HG03571 (cell line): ENCODE measurements at regions not wholly inside any gene's neighbourhood (a gene's known extent, or its start where the extent isn't known, plus 50 kb on each side); places are given as distances from the start of the nearest gene placed in this dataset.

Experiments
- ATAC-seq: cut with Tn5 transposase; IDR thresholded peaks from one replicate; pipeline ENCODE4 v1.9.1; 2021; ENCODE audit not compliant: unreplicated experiment

DNA sequence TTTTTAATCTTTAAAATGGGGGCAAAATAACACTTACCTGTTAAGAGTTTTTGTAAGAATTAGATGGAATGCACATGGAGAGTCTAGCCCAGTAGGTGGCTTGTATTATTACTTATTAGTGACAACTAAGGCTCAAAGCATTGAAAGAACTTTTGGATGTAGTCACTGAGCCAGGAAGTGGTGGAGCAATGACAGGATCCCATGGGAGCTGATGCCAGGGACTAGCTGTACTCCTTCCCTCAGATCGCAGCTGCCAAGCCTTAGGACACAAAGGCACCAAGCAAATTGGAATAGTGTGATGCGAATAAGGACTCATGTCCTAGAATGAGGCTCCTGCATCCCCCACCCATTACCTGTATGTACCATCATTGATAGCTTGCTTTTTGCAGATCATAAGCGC lies 370.4 kb upstream of the RGMA start:
- no peak for ATAC-seq

DNA sequence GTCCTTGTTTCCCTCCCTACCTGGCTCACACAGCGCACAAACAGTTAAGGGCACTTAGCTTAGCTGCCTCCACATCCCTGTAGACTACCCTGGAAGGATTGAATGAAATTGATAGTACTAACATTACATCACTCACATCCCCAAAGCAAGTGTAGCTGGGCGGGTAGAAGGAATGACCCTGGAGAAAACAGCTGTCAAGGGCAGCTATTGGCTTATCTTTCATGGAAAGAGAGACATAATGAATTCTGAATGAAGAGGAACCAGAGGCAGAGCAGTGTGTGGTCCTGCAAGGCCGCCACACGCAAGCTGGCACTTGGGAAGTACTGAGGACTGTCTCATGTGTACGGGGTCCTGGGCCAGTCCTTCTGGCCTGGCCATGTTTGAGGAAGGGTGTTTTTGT lies 369.6 kb upstream of the RGMA start:
- no peak for ATAC-seq

DNA sequence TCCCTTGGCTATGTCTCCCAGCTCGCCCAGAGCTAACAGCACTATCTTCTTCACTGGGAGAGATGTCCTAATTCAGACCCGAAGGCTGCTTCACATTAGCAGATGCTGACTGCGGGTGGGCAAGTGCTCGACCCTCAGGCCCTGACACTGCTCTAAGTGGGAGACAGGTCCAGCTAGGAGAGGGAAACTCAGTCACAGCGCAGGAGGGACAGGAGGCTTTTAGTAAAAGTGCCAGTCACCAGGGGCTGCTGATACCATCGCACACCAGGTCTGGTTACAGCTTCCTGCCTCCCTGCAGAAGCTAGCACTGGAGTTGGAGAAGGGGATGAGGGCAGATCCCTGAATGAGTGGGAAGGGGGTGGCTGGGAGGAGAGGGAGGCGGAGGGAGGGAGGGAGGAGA lies 365.8 kb upstream of the RGMA start:
- ATAC-seq: no peak

DNA sequence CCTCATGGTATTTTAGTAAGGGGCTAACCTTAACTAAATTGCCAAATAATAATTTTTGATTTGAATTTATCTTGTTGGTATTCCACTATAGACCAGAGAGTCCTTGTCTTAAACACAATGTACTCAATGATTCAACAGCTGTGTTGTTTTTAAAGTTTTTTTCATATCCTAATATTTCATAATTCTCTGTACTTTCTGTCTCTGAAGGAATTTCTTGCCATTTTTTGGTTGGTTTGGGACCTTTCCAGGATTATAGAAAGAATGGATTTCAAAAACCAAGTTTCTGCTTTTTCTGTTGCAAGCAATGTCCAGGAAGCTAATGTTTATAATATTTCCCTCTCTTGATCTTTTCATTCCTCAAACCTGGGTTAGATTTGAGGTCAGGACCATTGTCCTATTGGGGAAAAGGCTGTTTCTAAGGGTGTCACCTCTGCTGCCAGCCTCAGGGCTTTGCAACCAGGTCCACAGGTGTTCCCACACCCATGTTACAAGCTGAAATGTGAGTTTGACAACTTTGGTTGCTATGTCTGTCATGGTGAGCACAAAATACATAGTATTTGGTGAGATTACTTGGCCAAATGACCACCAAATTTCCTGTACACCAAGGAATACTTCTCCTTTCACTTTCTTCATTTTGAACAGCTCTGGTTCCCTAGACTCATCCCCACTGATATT lies 363.7 kb upstream of the RGMA start:
- ATAC-seq: no peak

DNA sequence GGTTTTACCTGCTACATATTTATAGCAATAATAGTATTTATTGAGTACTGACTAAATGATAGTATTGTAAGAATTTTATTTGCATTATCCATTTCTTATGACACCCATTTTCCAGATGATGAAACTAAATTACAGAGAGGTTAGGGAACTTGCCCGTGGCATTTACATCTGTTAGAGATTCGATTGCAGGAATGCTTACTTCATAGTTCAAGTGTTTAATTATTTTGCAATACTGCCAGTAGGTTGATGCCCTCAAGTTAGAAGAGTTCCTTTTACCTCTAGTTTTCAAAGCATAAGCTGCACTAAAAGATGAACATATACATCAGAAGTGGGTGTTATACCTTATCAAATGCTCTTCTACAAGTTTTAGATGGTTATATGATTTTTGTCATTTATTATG lies 362.8 kb upstream of the RGMA start:
- no peak for ATAC-seq

DNA sequence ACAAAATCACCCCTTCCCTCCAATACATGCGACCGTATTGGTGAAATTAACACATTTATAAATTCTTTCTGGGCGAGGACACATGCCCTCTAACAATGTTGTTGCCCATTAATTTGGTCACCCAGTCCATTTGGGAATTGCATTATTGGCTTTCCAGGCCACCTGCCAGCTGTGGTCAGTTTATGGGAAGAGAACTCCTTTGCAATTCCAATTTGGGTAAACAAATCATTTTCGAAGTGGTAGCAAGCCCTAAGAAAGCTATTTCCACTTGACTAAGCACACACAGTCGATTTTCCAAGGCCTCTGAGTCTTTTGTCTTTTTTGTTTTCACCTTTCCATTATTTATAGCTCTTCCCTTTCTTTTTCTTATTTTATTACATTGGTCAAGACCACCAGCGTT lies 362.3 kb upstream of the RGMA start:
- ATAC-seq: no peak

DNA sequence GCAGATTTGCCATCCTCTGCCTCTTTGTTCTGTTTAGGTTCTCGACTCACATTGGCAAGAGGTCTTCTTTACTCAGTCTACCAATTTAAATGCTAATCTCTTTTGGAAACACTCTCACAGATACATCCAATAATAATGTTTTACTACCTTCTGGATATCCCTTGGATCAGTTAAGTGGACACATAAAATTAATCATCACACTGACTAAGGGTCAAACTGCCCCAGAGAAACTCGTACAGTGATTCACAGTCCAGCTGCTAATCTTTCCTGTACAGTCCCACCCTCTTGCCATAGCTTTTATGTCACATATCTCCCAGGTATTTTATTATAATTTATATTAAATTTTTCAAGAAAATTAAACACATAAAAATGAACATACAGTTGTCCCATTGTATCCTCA lies 360.8 kb upstream of the RGMA start:
- no peak for ATAC-seq

DNA sequence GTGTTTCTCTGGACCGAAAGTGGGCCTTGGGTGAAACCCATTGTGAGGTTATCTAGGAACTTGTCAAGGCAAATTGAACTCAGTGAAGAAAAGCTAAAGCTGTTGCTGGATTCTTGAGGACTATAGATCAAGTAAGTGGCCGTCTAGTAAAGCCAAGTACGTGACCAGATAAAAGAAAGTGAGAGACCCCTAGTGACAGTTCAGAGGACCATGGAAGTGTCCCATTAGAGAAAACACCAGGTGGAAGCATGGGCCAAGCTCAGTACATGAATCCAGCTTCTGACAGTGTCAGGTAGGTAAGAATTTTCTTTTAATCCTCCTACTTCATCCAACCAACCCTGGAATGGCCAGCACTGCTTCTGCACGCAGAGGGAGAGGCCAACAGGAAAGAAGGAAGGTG lies 349.3 kb upstream of the RGMA start:
- ATAC-seq: no peak

DNA sequence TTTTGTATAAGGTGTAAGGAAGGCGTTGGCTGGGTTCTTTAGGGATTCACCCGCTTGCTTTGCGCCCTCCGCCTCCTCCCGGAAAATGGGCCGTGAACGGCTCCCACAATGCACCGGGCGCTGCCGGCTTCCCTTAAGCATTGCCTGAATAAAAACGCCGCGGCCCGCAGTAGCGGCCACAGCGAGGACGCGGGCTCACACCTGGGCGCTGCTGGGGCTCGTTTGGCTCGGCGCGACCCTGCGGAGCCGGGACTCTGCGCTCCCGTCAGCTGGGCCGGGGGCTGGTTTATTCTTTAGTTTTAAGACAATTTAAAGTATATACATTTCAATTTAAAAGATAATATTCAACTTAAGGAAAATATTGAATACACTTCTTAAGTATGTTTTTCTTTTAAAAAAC lies 343.5 kb upstream of the RGMA start:
- ATAC-seq: no peak

DNA sequence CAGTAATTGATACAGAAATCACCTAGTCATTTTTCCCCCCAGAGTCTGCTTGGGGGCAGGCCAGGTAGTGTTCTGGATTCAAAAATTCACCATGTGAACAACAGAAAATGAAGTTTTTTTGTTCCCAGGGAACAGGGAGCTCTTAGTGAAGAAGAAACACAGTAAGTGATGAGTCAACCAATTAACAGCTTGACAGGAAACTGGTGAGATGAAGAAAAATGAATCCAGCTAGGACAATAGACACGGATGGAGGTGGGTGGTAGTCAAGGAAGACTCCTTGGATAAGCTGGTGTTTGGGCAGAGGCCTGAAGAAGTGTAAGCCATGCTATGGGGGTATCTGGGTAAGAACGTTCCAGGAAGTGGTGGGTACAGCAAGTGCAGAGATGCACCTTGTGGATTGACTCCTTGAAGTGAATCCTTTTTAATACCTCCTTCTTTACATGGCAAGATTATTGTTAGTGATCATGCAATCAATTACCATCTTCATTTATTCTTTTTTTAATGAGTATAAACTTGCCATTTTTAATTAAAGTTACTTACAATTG lies 339.9 kb upstream of the RGMA start:
- ATAC-seq: no peak

DNA sequence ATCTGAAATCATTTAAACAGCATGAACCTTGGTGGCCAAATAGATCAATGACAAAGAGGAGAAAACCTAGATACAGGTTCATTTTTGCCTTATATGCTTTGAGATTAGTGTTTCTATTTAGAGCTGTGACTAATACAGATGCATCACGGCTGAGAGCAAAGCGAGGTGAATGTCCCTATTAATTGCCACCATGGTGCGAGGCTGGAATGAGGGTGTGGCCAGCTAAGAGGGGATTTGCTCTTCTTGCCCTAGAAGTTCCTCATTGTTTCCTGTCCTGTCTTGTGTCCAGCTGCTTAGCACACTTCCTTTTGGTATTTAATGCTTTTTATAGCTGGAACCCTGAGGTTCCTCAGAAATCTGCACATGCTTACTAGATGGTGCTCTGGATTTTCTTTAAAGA lies 339.1 kb upstream of the RGMA start:
- no peak for ATAC-seq

DNA sequence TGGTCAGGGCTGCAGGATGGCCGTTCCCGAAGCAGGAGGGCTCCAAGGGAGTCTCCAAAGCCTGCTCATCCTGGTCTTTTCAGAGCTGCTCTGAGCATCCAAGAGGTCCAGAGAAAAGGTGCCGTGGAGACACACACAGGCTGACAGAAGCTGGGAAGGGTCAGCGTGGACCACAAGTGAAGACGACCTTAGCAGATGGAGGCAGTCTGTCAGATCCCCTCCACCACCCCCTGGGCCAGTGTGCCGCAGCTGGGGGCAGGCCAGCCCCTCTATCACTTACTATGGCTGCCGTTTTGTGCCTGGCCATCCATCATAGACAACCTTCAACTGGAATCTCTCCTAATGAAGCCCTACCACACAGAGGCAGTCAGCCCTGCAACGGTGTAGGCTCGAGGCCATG lies 335.1 kb upstream of the RGMA start:
- no peak for ATAC-seq

DNA sequence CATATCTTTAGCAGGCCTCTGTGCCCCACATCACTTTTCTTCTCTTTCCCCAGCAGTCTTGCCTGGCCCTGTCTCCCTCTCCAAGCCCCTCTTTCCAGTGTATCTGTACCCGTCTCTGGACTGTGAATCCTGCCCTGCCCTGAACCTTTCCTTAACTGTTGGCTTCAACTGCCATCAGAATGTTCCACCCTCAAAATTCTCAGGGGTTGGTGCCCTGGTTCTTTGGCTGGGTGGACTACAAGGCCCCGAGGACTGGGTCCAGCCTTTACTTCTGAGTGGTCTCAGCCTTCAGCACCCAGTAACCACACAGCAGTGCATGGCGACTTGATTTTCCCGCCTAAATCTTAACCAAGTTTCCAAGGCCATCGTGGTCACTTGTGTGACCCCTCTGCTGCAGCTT lies 333.5 kb upstream of the RGMA start:
- no peak for ATAC-seq

DNA sequence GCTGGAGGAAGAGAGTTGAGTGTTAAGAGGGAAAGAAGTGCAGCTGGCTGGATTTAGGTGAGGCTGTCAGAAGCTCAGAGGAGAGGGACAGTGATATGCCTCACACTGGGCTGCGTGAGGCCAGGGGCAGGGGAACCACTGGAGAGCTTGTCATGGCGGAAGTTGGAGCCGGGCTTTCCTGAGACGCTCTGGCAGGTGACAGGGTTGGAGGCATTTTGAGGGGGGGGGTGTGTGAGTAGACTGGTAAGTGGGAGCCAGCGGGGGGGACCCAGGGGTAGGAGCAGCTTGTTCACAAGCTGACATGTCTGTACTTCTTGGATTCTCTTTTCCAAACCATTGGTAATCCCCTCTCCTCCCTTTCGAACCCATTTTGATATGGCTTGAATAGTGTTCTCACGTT lies 331.5 kb upstream of the RGMA start:
- no peak for ATAC-seq

DNA sequence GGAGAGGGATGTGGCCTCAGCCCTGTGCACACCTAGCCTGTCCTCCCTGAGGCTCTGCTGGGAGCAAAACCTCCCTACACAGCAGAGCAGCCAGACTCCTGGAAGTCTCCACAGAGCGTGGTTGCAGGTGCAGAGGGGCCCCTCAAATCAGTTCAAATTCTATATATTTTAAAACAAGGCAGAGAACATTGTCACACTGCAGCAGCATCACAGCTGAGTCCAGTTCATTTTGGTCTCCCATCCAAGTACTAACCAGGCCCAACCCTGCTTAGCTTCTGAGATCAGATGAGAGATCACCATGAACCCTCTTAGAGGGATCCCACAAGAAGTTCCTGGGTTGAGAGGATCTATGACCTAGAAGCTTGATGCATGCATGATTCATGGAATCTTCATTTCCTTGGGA lies 331.0 kb upstream of the RGMA start:
- ATAC-seq: no peak

DNA sequence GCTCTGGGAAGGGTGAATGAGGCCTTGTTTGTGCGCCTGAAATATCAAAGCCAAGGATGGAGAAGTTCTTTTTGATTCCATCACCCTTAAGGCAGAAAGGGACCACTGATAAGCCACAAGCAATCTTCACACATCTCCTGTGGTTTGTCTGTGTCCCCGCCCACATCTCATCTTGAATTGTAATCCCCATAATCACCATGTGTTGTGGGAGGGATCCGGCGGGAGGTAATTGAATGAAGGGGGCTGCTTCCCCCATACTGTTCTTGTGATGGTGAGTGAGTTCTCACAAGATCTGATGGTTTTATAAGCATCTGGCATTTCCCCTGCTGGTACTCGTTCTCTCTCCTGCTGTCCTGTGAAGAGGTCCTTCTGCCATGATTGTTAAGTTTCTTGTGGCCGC lies 329.6 kb upstream of the RGMA start:
- ATAC-seq: no peak

DNA sequence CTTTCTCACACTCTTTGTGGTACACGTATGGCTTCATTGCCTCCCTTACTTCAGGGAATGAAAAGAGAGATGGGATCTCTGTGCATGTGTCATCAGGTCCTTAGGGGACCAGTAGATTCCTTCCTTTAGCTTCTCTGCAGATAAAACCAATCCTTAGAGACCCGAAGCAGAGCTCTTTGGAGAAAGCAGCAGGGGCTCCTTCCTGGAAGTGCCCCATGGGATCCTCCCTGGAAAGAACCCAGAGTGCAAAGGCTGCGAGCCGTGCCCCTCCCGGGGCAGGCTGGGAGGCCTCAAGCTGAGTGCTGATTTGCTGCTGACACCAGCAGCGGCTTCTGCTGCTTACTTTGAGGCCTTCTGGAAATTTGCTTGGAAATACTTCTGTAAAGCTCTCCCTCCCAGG lies 328.6 kb upstream of the RGMA start:
- ATAC-seq: no peak

DNA sequence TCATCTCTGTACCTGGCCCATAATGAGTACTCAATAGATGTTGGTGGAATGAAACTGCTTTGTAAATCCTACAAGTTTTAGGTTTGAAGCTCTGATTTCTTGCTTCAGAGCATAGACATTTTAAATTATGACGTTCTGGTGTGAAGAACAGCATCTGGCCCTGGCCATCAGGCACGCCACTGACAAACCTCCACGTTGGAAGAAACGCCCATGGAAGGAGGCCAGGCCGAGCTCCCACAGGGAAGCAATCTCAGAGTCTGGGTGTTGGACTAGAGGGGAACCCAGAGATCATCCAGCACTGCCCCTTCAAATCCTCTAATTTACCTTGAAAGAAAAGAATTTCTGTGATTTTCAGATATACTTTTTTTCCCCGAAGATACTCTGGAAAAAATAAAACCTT lies 328.1 kb upstream of the RGMA start:
- no peak for ATAC-seq

DNA sequence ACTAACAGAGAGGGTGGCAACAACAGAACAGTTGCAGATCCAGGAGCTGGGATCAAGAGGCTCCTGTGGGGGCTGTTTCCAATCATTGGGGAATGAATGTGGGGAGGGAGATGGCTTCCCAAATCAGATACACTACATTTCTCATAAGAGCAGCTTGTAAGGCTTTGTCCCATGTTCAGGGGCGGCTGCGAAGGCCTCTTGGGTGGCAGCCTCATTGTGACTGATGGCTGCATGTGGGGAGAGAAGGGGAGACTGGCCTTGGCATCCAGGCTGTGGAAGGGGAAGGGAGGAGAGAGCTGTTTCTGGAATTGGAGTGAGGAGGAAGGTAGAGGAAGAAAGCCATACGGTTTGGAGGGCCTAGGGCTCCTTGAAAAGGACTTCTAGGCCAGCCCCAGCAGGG lies 326.6 kb upstream of the RGMA start:
- ATAC-seq: no peak

DNA sequence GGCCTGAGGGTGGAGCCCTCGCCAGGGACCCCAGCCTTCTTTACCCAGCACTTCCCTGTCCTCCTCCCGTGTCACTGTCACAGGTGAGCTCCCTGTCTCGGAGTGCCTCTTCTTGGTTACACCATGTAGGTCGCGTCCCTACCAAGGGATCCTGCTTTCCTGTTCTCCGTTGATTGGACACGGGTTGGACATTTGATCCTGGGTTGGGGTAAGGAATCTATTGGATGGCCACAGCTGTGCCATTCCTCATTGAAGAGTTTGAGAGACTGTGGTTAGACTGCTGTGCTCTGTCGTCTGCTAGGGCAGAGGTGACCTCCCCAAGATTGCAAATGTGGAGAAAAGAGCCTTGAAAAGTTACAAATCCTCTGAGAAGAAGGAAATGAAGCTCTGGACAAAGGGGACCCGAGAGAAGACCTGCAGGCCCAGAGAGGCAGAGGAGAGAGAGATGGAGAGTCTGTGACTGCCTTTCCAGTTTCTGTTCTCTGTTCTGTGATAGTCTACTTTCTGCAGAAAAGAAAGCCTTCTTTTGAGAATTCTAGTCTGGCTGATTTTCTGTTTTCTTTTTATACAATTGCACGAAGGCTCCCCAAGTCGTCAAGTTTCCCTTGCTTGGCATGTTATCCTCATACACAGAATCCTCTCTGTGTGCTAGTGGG lies 325.7 kb upstream of the RGMA start:
- ATAC-seq: no peak

DNA sequence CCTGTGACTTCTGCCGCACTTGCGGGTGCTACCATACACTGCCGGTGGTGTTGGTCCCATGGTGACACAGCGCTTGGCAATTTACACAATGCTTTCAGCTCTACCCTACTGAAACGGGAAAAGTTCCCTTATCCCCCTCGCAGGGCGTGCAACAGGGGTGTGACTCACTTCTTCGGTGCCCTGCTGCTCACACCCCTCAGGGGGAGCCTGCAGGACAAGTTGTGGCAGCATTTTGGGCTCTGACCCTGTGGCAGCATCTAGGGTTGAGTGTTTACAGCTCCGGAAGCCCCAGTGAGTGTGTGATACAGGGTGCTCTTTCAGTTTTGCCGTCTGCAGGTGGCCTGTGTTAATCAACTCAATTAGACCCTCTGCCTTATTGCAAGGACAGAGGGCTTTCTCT lies 324.7 kb upstream of the RGMA start:
- no peak for ATAC-seq

DNA sequence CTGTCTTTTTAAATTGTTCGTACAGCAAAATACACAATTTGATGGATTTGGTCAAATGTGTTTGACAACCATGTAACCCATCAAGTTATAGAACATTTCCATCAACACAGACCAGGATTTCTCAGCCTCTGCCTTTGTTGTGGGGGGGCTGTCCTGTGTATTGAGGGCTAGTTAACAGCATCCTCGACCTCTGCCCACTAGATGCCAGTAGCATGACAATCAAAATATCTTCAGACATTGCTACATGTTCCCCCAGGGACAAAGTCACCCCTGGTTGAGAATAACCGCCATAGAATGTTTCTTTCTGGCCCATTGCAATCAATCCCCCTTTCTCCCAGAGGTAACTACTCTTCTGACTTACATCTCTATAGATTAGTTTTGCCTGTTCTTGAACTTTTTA lies 310.1 kb upstream of the RGMA start:
- no peak for ATAC-seq

DNA sequence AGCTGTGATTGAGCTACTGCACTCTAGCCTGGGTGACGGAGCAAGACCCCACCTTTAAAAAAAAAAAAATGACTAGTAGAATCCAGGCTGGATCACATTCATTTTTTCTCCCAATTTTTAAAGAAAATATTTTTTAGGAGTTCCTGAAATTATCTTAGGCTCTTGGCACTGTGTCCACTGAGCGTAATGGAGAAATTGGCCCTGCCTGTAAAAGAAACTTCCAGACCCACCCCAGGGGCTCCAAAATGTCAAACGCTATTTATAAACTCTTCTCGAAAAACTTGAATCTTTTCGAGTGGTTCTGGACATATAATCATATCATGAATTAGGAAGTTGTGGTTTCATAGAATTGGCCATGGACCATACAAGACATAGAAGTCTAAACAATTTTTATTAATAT lies 300.2 kb upstream of the RGMA start:
- ATAC-seq: no peak
